A549 (cell line): ENCODE measurements at regions not wholly inside any gene's neighbourhood (a gene's known extent, or its start where the extent isn't known, plus 50 kb on each side); places are given as distances from the start of the nearest gene placed in this dataset.

Source experiments
- ATAC-seq, 2 experiments: fragments of 200-7000 bp in 1 of 2; fragments of >200 bp in 1 of 2; cut with Nextera tagmentation in 1 of 2; cut with Tn5 transposase in 1 of 2; 3 replicates each; pipeline versions ENCODE4 v1.8.0 to v1.9.1; 2018 to 2020; ENCODE audit warnings: mild to moderate bottlenecking in 1 of 2, moderate library complexity in 1 of 2
- CTCF ChIA-PET: fragments of 300-600 bp; sonication (Branson Sonifier 250); formaldehyde crosslinking; extraction: SDS; loops from one replicate; lab custom pipeline; 2021; ENCODE audit warnings: antibody characterized with exemption, inconsistent platforms; lab: Yijun Ruan, JAX
- POLR2A ChIA-PET: fragments of 350-600 bp; formaldehyde crosslinking; extraction: SDS; loops from one replicate; lab custom pipeline; 2021; ENCODE audit warnings: antibody characterized with exemption, inconsistent platforms; lab: Yijun Ruan, JAX
- DNase-seq, 2 experiments: peaks; one replicate each; pipeline versions ENCODE4 v3.0.0 to v3.0.0-alpha.2; 2011 to 2016; ENCODE audit warnings: low read depth in 1 of 2, low spot score in 1 of 2
- FAIRE-seq: peaks from 2 replicates; lab custom pipeline; 2011; peaks lifted over from hg19 to GRCh38; lab: Jason Lieb, UNC
- H3K27ac ChIP-seq, 2 experiments: fragments of >200 bp; sonication (Bioruptor Twin); formaldehyde crosslinking; 3 replicates each; pipeline ENCODE4 v1.5.1; 2016 to 2017
- H3K4me1 ChIP-seq: fragments of >200 bp; sonication (Bioruptor Twin); formaldehyde crosslinking; 3 replicates; pipeline ENCODE4 v1.6.1; 2016
- H3K4me2 ChIP-seq: fragments of >200 bp; sonication (Bioruptor Twin); formaldehyde crosslinking; 3 replicates; pipeline ENCODE4 v1.6.1; 2016
- H3K4me3 ChIP-seq: fragments of >200 bp; sonication (Bioruptor Twin); formaldehyde crosslinking; 3 replicates; pipeline ENCODE4 v1.5.1; 2016
- H3K9me3 ChIP-seq: fragments of >200 bp; sonication (Bioruptor Twin); formaldehyde crosslinking; 3 replicates; pipeline ENCODE4 v1.6.1; 2016
- BHLHE40 ChIP-seq: IDR thresholded peaks from 2 replicates; pipeline ENCODE4 v1.6.1; 2012; ENCODE audit warnings: low read depth, low read length, inconsistent platforms
- CBX8 ChIP-seq: fragments of 200-600 bp; sonication (generic); IDR thresholded peaks from 2 replicates; pipeline ENCODE4 v1.6.1; 2016
- CEBPB ChIP-seq, 2 experiments: fragments of >200 bp in 1 of 2; sonication (Bioruptor Twin) in 1 of 2; formaldehyde crosslinking in 1 of 2; IDR thresholded peaks; 2 replicates each; pipeline ENCODE4 v1.6.1; 2012 to 2016
- CHD2 ChIP-seq: fragments of 150-350 bp; IDR thresholded peaks from 2 replicates; pipeline ENCODE4 v1.6.1; 2014; ENCODE audit warnings: low read length; ENCODE audit not compliant: partially characterized antibody
- CHD4 ChIP-seq: fragments of 200-600 bp; sonication (generic); IDR thresholded peaks from 2 replicates; pipeline ENCODE4 v1.6.1; 2016; ENCODE audit warnings: antibody characterized with exemption, mild to moderate bottlenecking, borderline replicate concordance
- EP300 ChIP-seq, 2 experiments: fragments of >200 bp; sonication (Bioruptor Twin); formaldehyde crosslinking; IDR thresholded peaks; 2 replicates in 1 of 2; 3 replicates in 1 of 2; pipeline ENCODE4 v1.6.1; 2016 to 2017
- ESRRA ChIP-seq: fragments of 150-350 bp; IDR thresholded peaks from 2 replicates; pipeline ENCODE4 v1.6.1; 2014; ENCODE audit warnings: mild to moderate bottlenecking, low read length, borderline replicate concordance
- FOSL2 ChIP-seq, 2 experiments: fragments of 450-650 bp in 1 of 2; fragments of >200 bp in 1 of 2; sonication (Bioruptor Twin) in 1 of 2; formaldehyde crosslinking; IDR thresholded peaks; 2 replicates each; pipeline versions ENCODE4 v1.5.0 to v1.6.1; 2016 to 2020; ENCODE audit warnings: mild to moderate bottlenecking in 1 of 2, moderate library complexity in 1 of 2
- GATA3 ChIP-seq: IDR thresholded peaks from 2 replicates; pipeline ENCODE4 v1.6.1; 2012; ENCODE audit warnings: borderline replicate concordance
- HMGXB4 ChIP-seq: fragments of 250-450 bp; sonication (Bioruptor Pico); IDR thresholded peaks from 2 replicates; pipeline ENCODE4 v1.5.0; 2021; ENCODE audit warnings: mild to moderate bottlenecking, moderate library complexity, borderline replicate concordance
- HOXB13 ChIP-seq: fragments of 250-450 bp; sonication (Bioruptor Pico); IDR thresholded peaks from 2 replicates; pipeline ENCODE4 v1.5.0; 2020; ENCODE audit warnings: low read depth, mild to moderate bottlenecking, moderate library complexity
- JUN ChIP-seq, 2 experiments: fragments of >200 bp; sonication (Bioruptor Twin); formaldehyde crosslinking; IDR thresholded peaks; 2 replicates in 1 of 2; 3 replicates in 1 of 2; pipeline ENCODE4 v1.6.1; 2016 to 2017
- JUNB ChIP-seq: fragments of >200 bp; sonication (Bioruptor Twin); formaldehyde crosslinking; IDR thresholded peaks from 2 replicates; pipeline ENCODE4 v1.6.1; 2016
- KDM5A ChIP-seq: fragments of 200-600 bp; sonication (generic); IDR thresholded peaks from 2 replicates; pipeline ENCODE4 v1.6.1; 2016; ENCODE audit warnings: antibody characterized with exemption, mild to moderate bottlenecking
- MAFK ChIP-seq: fragments of 450-650 bp; IDR thresholded peaks from 2 replicates; pipeline ENCODE4 v1.6.1; 2014; ENCODE audit not compliant: partially characterized antibody
- MAZ ChIP-seq: fragments of 150-350 bp; IDR thresholded peaks from 2 replicates; pipeline ENCODE4 v1.6.1; 2014; ENCODE audit warnings: antibody characterized with exemption, low read depth, low read length, borderline replicate concordance
- MYC ChIP-seq: IDR thresholded peaks from 2 replicates; pipeline ENCODE4 v1.6.1; 2012; ENCODE audit warnings: mild to moderate bottlenecking, inconsistent platforms, low read length, improper control_type of control experiment, borderline replicate concordance
- NFE2L2 ChIP-seq: fragments of 150-350 bp; conservative IDR thresholded peaks from 2 replicates; pipeline ENCODE4 v1.6.1; 2014; ENCODE audit warnings: low read length
- NR3C1 ChIP-seq: fragments of >200 bp; sonication (Bioruptor Twin); formaldehyde crosslinking; IDR thresholded peaks from 3 replicates; pipeline ENCODE4 v1.6.1; 2017
- PHF8 ChIP-seq: fragments of 200-600 bp; sonication (generic); IDR thresholded peaks from 2 replicates; pipeline ENCODE4 v1.6.1; 2016; ENCODE audit warnings: low read depth, mild to moderate bottlenecking, antibody characterized with exemption, moderate library complexity, borderline replicate concordance
- POLR2AphosphoS2 ChIP-seq: conservative IDR thresholded peaks from 2 replicates; pipeline ENCODE4 v1.6.1; 2012; ENCODE audit warnings: low read length, improper control_type of control experiment, inconsistent platforms
- RAD21 ChIP-seq, 2 experiments: fragments of >200 bp in 1 of 2; sonication (Bioruptor Twin) in 1 of 2; formaldehyde crosslinking in 1 of 2; IDR thresholded peaks in 1 of 2; conservative IDR thresholded peaks in 1 of 2; 2 replicates in 1 of 2; 3 replicates in 1 of 2; pipeline ENCODE4 v1.6.1; 2012 to 2018; ENCODE audit warnings: inconsistent platforms in 1 of 2
- RARB ChIP-seq: fragments of 250-450 bp; sonication (Bioruptor Pico); IDR thresholded peaks from 2 replicates; pipeline ENCODE4 v1.8.0; 2021; ENCODE audit warnings: mild to moderate bottlenecking, moderate library complexity
- SREBF2 ChIP-seq: fragments of 450-650 bp; IDR thresholded peaks from 2 replicates; pipeline ENCODE4 v1.6.1; 2014; ENCODE audit warnings: mild to moderate bottlenecking, moderate library complexity
- ZC3H11A ChIP-seq: fragments of 450-650 bp; IDR thresholded peaks from 2 replicates; pipeline ENCODE4 v1.6.1; 2014; ENCODE audit warnings: antibody characterized with exemption, mild to moderate bottlenecking
- ZFP36 ChIP-seq: fragments of 450-650 bp; IDR thresholded peaks from 2 replicates; pipeline ENCODE4 v1.6.1; 2014; ENCODE audit warnings: borderline replicate concordance; ENCODE audit not compliant: partially characterized antibody
- ZSCAN20 ChIP-seq: fragments of 250-450 bp; sonication (Bioruptor Pico); IDR thresholded peaks from 2 replicates; pipeline ENCODE4 v1.8.0; 2022; ENCODE audit warnings: mild to moderate bottlenecking, moderate library complexity
- WGBS: methylation state at CpG from one replicate; pipeline ENCODE4 v1.1.6; 2017; ENCODE audit errors: missing lambda C conversion rate; 5-methylcytosine and 5-hydroxymethylcytosine counted together
- TF ChIP-seq, protein P1 (sequence below): IDR thresholded peaks from 2 replicates; pipeline ENCODE4 v1.6.1; 2012
- TF ChIP-seq, protein P2 (sequence below): fragments of >200 bp; sonication (Bioruptor Twin); formaldehyde crosslinking; IDR thresholded peaks from 3 replicates; pipeline ENCODE4 v1.6.1; 2016

GRCh38 chr3:197376735-197377555 is 78.5 kb upstream of the DLG1 start:
- Histone ChIP-seq H3K4me3 (no peak overlapping the region), H3K4me1 (peaks cover 9% of the 10 kb centered on the region; the same call in 2 of the 3 replicates), H3K27ac (no peak overlapping the region), H3K4me2 (no peak overlapping the region), H3K9me3 (no peaks in the 10 kb centered on the region)
- CTCF ChIA-PET: interaction anchor here (1.0 to 2.1 kb wide), 3 partner anchors 11 to 81 kb away, joined by 3 to 6 read pairs (median 3); no protein-coding TSS in a partner anchor
- POLR2A ChIA-PET: interaction anchor here (0.6 kb wide), 1 partner anchor 99 kb away, joined by 7 read pairs; no protein-coding TSS in a partner anchor
- WGBS: 59% methylated on average over 10 of the region's 10 CpGs
- FAIRE-seq (no peak), ATAC-seq (no peak), DNase-seq (no peak)
- no peak for TF ChIP-seq EP300 (IDR thresholded peaks at IDR 0.05)
- TF ChIP-seq ZSCAN20 (CRISPR knock-in tag): no peak
- TF ChIP-seq NFE2L2: no peak
- TF ChIP-seq HOXB13 (CRISPR knock-in tag): no peak
- no peak for TF ChIP-seq HMGXB4 (CRISPR knock-in tag)
- no peak for TF ChIP-seq MAZ
- TF ChIP-seq NR3C1: no peak
- TF ChIP-seq MYC: no peak
- no peak for TF ChIP-seq SREBF2
- TF ChIP-seq KDM5A: no peak

- Histone ChIP-seq H3K4me1 (peaks cover 17% of the 10 kb centered on the region; the same call in 2 of the 3 replicates), H3K9me3 (no peaks in the 10 kb centered on the region), H3K4me2 (no peak overlapping the region), H3K27ac (no peak overlapping the region), H3K4me3 (no peak overlapping the region)
- 79% methylated on average over 4 of the region's 4 CpGs for WGBS
- DNase-seq (no peak), ATAC-seq (no peak), FAIRE-seq (no peak)
- POLR2A ChIA-PET: interaction anchor here (0.6 kb wide), 1 partner anchor 98 kb away, joined by 7 read pairs; no protein-coding TSS in a partner anchor
- TF ChIP-seq JUNB: no peak
- no peak for TF ChIP-seq RARB (CRISPR knock-in tag)
- TF ChIP-seq MAZ: no peak
- no peak for TF ChIP-seq MAFK
- TF ChIP-seq POLR2AphosphoS2: no peak
- TF ChIP-seq ZC3H11A: no peak
- TF ChIP-seq, protein P1, sequence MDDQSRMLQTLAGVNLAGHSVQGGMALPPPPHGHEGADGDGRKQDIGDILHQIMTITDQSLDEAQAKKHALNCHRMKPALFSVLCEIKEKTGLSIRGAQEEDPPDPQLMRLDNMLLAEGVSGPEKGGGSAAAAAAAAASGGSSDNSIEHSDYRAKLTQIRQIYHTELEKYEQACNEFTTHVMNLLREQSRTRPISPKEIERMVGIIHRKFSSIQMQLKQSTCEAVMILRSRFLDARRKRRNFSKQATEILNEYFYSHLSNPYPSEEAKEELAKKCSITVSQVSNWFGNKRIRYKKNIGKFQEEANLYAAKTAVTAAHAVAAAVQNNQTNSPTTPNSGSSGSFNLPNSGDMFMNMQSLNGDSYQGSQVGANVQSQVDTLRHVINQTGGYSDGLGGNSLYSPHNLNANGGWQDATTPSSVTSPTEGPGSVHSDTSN: no peak
- no peak for TF ChIP-seq BHLHE40
- TF ChIP-seq ESRRA: no peak
- CTCF ChIA-PET: interaction anchor here (1.5 to 2.1 kb wide), 2 partner anchors 10 to 82 kb away, joined by 3 to 6 read pairs; no protein-coding TSS in a partner anchor
Measured at GRCh38 chr3:197376020-197376419, 77.6 kb upstream of the DLG1 start.

DNA sequence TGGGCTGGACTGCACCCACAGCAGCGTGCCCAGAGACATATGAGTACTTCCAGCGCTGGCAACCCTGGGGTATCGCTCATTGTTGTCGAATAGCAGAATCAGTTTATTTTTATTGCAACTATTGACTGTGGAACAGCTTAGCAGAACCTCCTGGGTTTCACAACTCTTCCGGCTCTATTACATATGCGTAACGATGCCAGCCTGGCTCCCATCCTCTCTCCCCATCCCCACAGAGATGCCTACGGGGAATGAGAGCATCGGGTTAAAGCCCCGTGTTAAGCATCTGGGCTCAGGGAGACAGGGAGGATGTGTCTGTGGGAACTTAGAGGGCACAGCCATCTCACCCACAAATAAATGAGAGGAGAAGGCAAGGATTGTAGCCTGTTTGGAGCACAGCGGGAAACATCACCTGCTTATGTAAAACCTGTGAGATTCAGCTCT is 76.6 kb upstream of the DLG1 start:
- FAIRE-seq: no peak
- DNase-seq: no peak
- ATAC-seq: no peak
- CTCF ChIA-PET: interaction anchor here (1.5 kb wide), 1 partner anchor 83 kb away, joined by 3 read pairs; no protein-coding TSS in a partner anchor
- 87% methylated on average over 11 of the region's 11 CpGs for WGBS
- Histone ChIP-seq H3K9me3 (no peaks in the 10 kb centered on the region), H3K27ac (no peak overlapping the region), H3K4me2 (no peak overlapping the region), H3K4me1 (peaks cover 17% of the 10 kb centered on the region; the same call in 2 of the 3 replicates), H3K4me3 (no peak overlapping the region)
- POLR2A ChIA-PET: no interaction called here
- TF ChIP-seq GATA3 (no peak), CHD4 (no peak), RARB (CRISPR knock-in tag) (no peak), BHLHE40 (no peak), ESRRA (no peak), ZFP36 (no peak), HOXB13 (CRISPR knock-in tag) (no peak), RAD21 (conservative IDR thresholded peaks at IDR 0.05 in 1 of 2, IDR thresholded peaks at IDR 0.05 in 1 of 2) (no peak), CBX8 (no peak), MYC (no peak), FOSL2 (IDR thresholded peaks at IDR 0.05) (no peak), FOSL2 (CRISPR knock-in tag; IDR thresholded peaks at IDR 0.05) (no peak), CEBPB (IDR thresholded peaks at IDR 0.05) (no peak), PHF8 (no peak), JUN (IDR thresholded peaks at IDR 0.05) (no peak), CHD2 (no peak)
- TF ChIP-seq, protein P2, sequence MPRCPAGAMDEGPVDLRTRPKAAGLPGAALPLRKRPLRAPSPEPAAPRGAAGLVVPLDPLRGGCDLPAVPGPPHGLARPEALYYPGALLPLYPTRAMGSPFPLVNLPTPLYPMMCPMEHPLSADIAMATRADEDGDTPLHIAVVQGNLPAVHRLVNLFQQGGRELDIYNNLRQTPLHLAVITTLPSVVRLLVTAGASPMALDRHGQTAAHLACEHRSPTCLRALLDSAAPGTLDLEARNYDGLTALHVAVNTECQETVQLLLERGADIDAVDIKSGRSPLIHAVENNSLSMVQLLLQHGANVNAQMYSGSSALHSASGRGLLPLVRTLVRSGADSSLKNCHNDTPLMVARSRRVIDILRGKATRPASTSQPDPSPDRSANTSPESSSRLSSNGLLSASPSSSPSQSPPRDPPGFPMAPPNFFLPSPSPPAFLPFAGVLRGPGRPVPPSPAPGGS: no peak
